NB4 (cell line): ENCODE measurements at regions not wholly inside any gene's neighbourhood (a gene's known extent, or its start where the extent isn't known, plus 50 kb on each side); places are given as distances from the start of the nearest gene placed in this dataset.

ENCODE experiments used
- DNase-seq: peaks from one replicate; pipeline ENCODE4 v3.0.0; 2010; ENCODE audit warnings: low read depth
- H3K4me3 ChIP-seq: one replicate; pipeline ENCODE4 v1.5.1; 2011; ENCODE audit warnings: mild to moderate bottlenecking, low read depth, low read length, moderate library complexity
- MYC ChIP-seq: IDR thresholded peaks from 2 replicates; pipeline ENCODE4 v1.6.1; 2011; ENCODE audit warnings: low read depth, low read length
- POLR2A ChIP-seq: IDR thresholded peaks from 2 replicates; pipeline ENCODE4 v1.6.1; 2011; ENCODE audit warnings: mild to moderate bottlenecking; ENCODE audit not compliant: insufficient read length; ENCODE audit errors: extremely low read depth
- TF ChIP-seq, protein P1 (sequence below): IDR thresholded peaks from one replicate; pipeline ENCODE4 v1.5.1; 2012; ENCODE audit warnings: low read depth, low read length
- TF ChIP-seq, protein P2 (sequence below): IDR thresholded peaks from 2 replicates; pipeline ENCODE4 v1.6.1; 2011; ENCODE audit warnings: low read depth, low read length

DNA sequence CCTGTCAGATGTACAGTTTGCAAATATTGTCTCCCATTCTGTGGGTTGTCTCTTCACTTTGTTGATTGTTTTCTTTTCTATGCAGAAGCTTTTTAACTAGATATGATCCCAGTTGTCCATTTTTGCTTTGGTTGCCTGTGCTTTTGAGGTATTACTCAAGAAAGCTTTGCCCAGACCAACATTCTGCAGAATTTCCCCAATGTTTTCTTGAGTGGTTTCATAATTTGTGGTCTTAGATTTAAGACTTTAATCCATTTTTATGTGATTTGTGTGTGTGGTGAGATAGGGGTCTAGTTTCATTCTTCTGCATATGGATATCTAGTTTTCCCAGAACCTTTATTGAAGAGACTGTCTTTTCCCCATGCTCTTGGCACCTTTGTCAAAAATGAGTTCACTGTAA lies 116.9 kb downstream of the DUSP10 start:
- H3K4me3 ChIP-seq: no peak overlapping the region
- no peak for DNase-seq
- no peak for TF ChIP-seq POLR2A
- TF ChIP-seq MYC: no peak
- TF ChIP-seq, protein P1, sequence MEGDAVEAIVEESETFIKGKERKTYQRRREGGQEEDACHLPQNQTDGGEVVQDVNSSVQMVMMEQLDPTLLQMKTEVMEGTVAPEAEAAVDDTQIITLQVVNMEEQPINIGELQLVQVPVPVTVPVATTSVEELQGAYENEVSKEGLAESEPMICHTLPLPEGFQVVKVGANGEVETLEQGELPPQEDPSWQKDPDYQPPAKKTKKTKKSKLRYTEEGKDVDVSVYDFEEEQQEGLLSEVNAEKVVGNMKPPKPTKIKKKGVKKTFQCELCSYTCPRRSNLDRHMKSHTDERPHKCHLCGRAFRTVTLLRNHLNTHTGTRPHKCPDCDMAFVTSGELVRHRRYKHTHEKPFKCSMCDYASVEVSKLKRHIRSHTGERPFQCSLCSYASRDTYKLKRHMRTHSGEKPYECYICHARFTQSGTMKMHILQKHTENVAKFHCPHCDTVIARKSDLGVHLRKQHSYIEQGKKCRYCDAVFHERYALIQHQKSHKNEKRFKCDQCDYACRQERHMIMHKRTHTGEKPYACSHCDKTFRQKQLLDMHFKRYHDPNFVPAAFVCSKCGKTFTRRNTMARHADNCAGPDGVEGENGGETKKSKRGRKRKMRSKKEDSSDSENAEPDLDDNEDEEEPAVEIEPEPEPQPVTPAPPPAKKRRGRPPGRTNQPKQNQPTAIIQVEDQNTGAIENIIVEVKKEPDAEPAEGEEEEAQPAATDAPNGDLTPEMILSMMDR: no peak
- TF ChIP-seq, protein P2, sequence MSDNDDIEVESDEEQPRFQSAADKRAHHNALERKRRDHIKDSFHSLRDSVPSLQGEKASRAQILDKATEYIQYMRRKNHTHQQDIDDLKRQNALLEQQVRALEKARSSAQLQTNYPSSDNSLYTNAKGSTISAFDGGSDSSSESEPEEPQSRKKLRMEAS: no peak

DNA sequence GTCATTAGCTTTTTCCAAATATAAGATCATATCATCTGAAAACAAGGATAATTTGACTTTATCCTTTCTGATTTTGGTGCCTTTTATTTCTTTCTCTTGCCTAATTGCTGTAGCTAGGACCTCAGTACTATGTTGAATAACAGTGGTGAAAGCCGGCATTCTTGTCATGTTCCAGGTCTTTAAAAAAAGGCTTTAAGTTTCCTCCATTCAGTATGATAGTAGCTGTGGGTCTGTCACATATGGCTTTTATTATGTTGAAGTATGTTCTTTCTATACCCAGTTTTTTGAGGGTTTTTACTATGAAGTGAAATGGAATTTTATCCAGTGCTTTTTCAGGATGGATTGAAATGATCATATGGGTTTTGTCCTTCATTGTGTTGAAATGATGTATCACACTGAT lies 115.8 kb downstream of the DUSP10 start:
- DNase-seq: no peak
- TF ChIP-seq MYC (no peak), POLR2A (no peak)
- TF ChIP-seq, protein P1: no peak
- TF ChIP-seq, protein P2: no peak
- H3K4me3 ChIP-seq: no peak overlapping the region

DNA sequence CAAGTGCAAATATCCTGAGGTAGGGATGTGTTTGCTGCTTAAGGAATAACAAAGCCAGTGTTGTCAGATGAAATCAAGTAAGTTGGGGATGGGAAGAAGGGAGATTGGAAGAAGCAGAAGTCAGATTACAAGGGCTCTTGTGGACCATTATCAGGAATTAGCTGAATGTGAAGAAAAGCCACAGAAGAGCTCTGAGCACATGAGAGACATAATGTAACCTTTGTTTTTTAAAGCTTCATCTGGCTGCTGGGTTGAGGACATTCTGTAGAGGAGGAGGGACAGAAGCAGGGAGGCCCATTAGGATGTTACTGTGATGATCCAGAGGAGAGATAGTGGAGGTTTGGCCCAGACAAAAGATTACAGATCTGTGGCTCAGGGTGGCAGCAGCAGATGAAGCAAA lies 111.7 kb downstream of the DUSP10 start:
- no peak for TF ChIP-seq POLR2A
- TF ChIP-seq, protein P2: no peak
- no peak for TF ChIP-seq MYC
- TF ChIP-seq, protein P1: no peak
- H3K4me3 ChIP-seq: no peak overlapping the region
- no peak for DNase-seq

DNA sequence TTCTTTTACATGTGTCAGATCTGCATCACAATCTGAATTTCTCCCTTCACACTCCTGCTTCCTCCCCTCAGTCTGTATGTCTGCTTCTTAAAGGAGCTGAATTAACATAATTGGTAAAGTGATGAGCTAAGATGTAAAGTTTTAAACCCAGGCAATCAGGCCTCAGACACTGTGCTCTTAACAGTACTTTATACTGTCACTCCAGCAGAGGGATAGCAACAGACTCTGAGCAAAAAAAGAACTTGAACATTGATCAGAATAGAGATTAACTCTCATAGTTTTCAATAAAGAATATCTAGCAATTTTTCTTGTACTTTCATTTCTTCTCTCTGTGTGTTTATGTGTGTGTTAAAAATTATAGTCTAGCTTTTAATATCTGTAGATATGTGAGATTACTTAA lies 110.3 kb downstream of the DUSP10 start:
- TF ChIP-seq MYC: no peak
- TF ChIP-seq, protein P2: no peak
- TF ChIP-seq, protein P1: no peak
- no peak for TF ChIP-seq POLR2A
- no peak overlapping the region for H3K4me3 ChIP-seq
- DNase-seq: no peak

DNA sequence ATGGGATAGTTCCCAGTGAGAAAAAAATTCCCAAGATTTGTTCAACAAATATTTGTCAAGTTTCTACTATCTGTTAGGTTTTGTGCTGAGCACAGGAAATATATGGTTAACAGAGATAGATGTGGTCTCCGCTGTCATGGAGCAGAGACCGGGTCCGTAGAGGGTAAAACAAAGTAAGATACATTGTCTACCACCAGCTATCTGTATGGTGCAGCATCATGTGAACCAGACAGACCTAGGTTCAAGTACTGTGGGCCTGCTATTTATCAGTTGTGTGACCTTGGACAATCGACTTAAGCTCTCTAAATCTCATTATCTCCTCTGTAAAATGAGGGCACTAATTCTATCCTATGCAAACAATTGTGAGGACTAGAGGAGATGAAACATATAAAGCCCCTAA lies 109.8 kb downstream of the DUSP10 start:
- no peak overlapping the region for H3K4me3 ChIP-seq
- DNase-seq: no peak
- TF ChIP-seq POLR2A (no peak), MYC (no peak)
- TF ChIP-seq, protein P1: no peak
- TF ChIP-seq, protein P2: no peak
